ENCODE measurements at regions not wholly inside any gene's neighbourhood (a gene's known extent, or its start where the extent isn't known, plus 50 kb on each side); places are given as distances from the start of the nearest gene placed in this dataset.

GRCh38 chr13:83731113-83731512 lies 151.2 kb downstream of the SLITRK1 start:
- DNase-seq (ENCODE audit: low read depth in 1 of 2, low spot score in 1 of 2), result no peak
- no peak overlapping the region for H3K4me3 ChIP-seq (replicated peaks; ENCODE audit: insufficient read depth, low read length)
- no peak for TF ChIP-seq CTCF (IDR thresholded peaks at IDR 0.05; ENCODE audit: insufficient read depth, low read length)
- TF ChIP-seq GABPA (IDR thresholded peaks at IDR 0.05; ENCODE audit: low read depth), result no peak
- TF ChIP-seq POLR2AphosphoS5 (IDR thresholded peaks at IDR 0.05; ENCODE audit: low read depth), result no peak
- TF ChIP-seq REST (IDR thresholded peaks at IDR 0.05; ENCODE audit: insufficient replicate concordance, low read depth), result no peak
- no peak for TF ChIP-seq SPI1 (IDR thresholded peaks at IDR 0.05; ENCODE audit: borderline replicate concordance, low read depth)
- H3K27me3 ChIP-seq (ENCODE audit: insufficient read depth, poor library complexity, severe bottlenecking), result no peaks in the 10 kb centered on the region
- H3K27ac ChIP-seq (replicated peaks), result no peak overlapping the region

- no peak overlapping the region for H3K4me3 ChIP-seq (replicated peaks; ENCODE audit: insufficient read depth, low read length)
- DNase-seq (ENCODE audit: low read depth in 1 of 2, low spot score in 1 of 2), result no peak
Observed at GRCh38 chr13:83730674-83731073, 151.6 kb downstream of the SLITRK1 start.

GRCh38 chr13:83722443-83722842 lies 159.8 kb downstream of the SLITRK1 start:
- TF ChIP-seq GABPA (IDR thresholded peaks at IDR 0.05; ENCODE audit: low read depth) (no peak), POLR2AphosphoS5 (IDR thresholded peaks at IDR 0.05; ENCODE audit: low read depth) (no peak), SPI1 (IDR thresholded peaks at IDR 0.05; ENCODE audit: borderline replicate concordance, low read depth) (no peak), REST (IDR thresholded peaks at IDR 0.05; ENCODE audit: insufficient replicate concordance, low read depth) (no peak), CTCF (IDR thresholded peaks at IDR 0.05; ENCODE audit: insufficient read depth, low read length) (no peak)
- Histone ChIP-seq H3K4me3 (replicated peaks; ENCODE audit: insufficient read depth, low read length) (no peak overlapping the region), H3K27ac (replicated peaks) (no peak overlapping the region), H3K27me3 (ENCODE audit: insufficient read depth, poor library complexity, severe bottlenecking) (no peaks in the 10 kb centered on the region)
- DNase-seq (ENCODE audit: low read depth in 1 of 2, low spot score in 1 of 2), result no peak

More at GRCh38 chr13:83730674-83731073, 151.6 kb downstream of the SLITRK1 start:
- Histone ChIP-seq H3K27me3 (ENCODE audit: insufficient read depth, poor library complexity, severe bottlenecking) (no peaks in the 10 kb centered on the region), H3K27ac (replicated peaks) (no peak overlapping the region)
- TF ChIP-seq REST (IDR thresholded peaks at IDR 0.05; ENCODE audit: insufficient replicate concordance, low read depth) (no peak), CTCF (IDR thresholded peaks at IDR 0.05; ENCODE audit: insufficient read depth, low read length) (no peak), SPI1 (IDR thresholded peaks at IDR 0.05; ENCODE audit: borderline replicate concordance, low read depth) (no peak), POLR2AphosphoS5 (IDR thresholded peaks at IDR 0.05; ENCODE audit: low read depth) (no peak), GABPA (IDR thresholded peaks at IDR 0.05; ENCODE audit: low read depth) (no peak)

Measured in HL-60 (cell line).